ENCODE measurements at regions not wholly inside any gene's neighbourhood (a gene's known extent, or its start where the extent isn't known, plus 50 kb on each side); places are given as distances from the start of the nearest gene placed in this dataset.

DNA sequence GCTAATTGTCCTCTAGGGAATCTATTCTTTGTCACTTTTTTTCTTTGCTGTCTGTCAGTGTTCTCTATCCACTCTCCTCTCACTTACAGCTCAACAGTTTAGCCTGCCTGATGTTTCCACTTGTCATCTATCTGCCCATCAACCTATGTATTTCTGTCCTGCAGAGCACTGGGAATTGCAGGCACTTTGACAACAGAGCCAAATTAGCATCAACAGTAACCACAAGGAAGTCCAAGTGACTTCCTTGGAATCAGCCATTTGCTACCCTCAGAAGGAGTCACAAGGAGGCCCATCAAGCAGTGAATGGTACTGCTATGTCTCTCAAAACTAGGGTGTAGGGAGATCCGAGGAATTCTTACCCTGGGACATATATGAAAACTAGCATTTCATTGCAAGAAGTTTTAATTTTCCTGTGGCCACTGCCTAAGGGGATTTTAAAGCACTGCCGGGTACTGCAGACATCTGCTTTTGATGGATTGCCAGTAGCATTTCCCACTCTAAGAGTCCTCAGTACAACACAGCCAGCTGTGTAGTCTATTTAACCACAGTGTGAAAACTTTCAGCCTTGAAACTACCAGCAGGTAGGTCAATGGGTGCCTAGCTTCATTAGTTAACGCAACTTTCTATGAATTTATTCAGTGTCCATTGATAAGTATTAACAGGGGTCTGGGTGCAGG, 898.8 kb downstream of the NTRK3 start:
- DNase-seq (ENCODE audit: low spot score): no peak

DNA sequence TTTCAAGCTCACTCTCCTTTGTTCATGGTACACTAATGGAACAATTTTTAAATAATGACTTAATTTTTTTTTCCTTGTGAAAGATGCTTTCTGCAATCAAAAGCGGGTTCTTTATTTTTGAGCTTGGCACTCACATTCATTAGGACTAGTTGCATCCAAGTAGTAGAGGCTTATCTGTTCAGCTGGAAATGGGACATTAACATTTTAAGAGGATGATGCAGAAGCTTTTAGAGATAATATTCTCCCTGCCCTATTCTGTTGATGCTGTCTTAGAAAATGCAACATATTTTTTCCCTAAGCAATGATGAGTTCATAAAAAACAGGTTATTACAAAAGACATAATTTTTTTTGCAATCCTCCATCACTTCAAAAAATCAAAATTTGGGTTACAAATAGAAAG, 900.6 kb downstream of the NTRK3 start:
- no peak for DNase-seq (ENCODE audit: low spot score)

GRCh38 chr15:87354661-87355410, 901.7 kb downstream of the NTRK3 start:
- DNase-seq (ENCODE audit: low spot score): no peak

DNA sequence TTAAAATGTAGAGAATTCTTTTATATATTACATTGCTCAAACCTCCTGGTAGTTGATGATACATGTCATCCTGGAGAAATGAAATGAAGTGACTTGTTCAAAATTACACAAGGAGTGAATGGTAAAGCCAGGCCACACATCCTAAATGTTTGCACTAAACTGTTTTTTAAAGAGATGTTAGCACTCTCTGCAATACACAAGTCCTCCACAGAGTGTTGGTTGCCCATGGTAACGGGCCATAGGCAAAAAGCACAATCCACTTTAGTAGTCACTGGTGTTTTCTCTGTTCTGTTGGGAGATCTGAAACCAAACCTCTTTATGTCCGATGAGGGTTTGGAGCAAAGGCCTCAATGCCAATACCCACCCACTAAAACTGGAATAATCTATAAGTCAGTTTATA, 907.4 kb downstream of the NTRK3 start:
- no peak for DNase-seq (ENCODE audit: low spot score)

DNA sequence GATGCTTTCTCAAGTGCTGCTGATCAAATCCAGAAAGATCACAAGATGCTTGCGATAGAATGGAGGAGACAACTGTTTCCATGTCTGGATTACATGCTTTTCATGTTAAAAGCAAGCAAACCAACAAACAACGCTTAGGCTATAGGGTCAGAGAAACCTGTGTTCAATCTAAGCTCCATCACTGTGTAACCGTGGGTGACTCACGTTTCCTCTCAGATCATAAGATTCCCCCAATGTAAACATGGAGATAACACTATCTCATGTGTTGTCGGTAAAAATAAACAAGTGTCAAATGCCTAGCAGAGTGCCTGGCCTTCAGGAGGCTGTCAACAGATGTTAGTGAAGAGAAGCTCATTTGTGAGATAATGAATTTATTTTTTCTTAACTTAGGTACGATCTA, 907.8 kb downstream of the NTRK3 start:
- DNase-seq (ENCODE audit: low spot score): no peak

- no peak for DNase-seq (ENCODE audit: low spot score)
These were observed 908.6 kb downstream of the NTRK3 start for GRCh38 chr15:87347806-87348515.

- DNase-seq (ENCODE audit: low spot score): no peak
These were observed 910.6 kb downstream of the NTRK3 start for GRCh38 chr15:87345961-87346360.

DNA sequence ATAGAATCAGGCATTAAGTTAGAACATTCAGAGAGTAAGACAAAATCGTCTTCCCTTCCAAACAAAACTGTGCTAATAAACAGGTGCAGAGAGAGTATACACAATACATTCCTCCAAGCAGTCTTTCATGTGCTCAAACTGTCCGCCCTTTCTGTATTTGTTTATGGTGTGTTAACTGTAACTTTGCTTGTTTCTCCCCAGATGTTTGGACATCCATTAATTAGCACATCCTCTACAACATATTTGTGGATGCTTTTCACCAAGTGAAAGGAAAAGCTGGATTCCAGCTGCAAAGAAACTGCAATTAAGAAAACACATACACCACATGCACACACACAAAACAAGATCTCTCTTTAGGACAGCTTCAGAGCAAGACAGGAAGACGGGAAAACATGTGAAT, 912.6 kb downstream of the NTRK3 start:
- no peak for DNase-seq (ENCODE audit: low spot score)

GRCh38 chr15:87340370-87340769, 916.2 kb downstream of the NTRK3 start:
- DNase-seq (ENCODE audit: low spot score): no peak

DNA sequence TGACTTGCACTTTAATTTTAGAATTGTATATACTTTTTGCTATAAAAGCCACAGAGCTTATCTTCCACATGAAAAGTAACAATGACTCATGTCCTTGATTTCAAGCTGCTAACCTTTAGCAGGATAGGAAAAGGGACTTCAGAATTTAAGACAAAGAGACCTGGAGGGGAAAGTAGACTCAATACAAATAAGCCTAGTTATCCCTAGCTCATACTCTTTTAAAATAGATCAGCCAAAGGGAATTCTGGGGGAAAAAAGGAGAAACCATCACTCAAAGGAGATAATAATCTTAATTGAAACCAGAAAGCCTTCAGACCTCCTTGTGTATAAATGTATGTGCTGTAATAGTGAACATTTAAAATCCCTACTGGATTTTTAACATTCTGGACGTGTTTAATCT, 930.3 kb downstream of the NTRK3 start:
- no peak for DNase-seq (ENCODE audit: low spot score)

- DNase-seq (ENCODE audit: low spot score): no peak
These were observed 933.7 kb downstream of the NTRK3 start for GRCh38 chr15:87322870-87323269.

- no peak for DNase-seq (ENCODE audit: low spot score)
These were observed 934.3 kb downstream of the NTRK3 start for GRCh38 chr15:87322265-87322664.

DNA sequence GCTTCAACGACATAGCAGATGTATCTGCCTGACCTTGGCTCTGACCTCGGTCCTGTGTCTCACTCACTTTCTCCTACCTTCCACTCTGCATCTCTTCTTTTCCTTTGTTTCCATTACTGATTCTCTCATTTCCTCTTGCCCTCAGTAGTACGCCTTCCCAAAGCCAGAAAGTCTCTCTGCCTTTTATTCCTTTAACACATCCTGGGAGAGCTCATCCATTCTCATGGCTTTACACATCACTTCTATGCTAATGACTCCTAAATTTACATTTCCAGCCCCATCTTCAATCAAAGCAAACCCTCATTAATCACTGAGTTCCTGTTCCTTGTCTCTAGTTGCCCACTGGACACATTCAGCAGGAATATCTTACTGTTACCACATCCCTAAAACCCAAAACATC, 938.6 kb downstream of the NTRK3 start:
- no peak for DNase-seq (ENCODE audit: low spot score)

DNA sequence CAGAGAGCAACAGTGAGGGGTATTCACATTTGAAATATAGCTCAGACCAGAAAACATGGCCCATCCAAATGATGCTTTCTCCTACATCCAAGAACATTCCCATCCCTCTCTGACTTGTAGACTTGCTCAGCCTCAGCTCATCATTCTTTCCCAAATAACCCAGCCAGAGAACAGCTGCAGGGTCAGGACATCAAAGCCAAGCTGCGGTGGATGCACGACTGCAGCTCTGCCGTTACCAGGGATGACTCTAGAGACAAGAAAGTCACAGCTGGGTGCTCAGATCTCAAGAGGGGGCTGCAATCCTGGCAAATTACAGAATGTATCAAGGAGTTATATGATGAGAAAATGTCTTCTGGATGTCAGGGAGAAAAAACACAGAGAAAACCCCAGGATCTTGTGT, 944.3 kb downstream of the NTRK3 start:
- DNase-seq (ENCODE audit: low spot score): no peak

DNA sequence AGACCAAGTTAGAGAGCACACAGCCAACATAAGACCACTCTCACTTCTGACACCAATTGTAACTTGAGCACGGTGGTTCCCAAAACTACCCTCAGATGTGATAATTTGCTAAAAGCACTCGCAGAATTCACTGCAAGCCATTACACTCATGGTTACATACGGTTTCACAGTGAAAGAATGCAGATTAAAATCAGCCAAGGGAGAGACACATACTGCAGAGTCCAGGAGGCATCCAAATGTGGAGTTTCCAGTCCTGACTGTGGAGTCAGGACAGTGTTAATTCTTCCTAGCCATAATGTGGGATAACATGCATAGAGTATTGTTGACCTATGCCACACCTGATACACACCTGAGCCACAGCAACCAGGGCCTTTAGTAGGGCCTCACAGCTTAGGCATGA, 956.4 kb downstream of the NTRK3 start:
- no peak for DNase-seq (ENCODE audit: low spot score)

GRCh38 chr15:87294854-87295253, 961.7 kb downstream of the NTRK3 start:
- DNase-seq (ENCODE audit: low spot score): no peak

DNA sequence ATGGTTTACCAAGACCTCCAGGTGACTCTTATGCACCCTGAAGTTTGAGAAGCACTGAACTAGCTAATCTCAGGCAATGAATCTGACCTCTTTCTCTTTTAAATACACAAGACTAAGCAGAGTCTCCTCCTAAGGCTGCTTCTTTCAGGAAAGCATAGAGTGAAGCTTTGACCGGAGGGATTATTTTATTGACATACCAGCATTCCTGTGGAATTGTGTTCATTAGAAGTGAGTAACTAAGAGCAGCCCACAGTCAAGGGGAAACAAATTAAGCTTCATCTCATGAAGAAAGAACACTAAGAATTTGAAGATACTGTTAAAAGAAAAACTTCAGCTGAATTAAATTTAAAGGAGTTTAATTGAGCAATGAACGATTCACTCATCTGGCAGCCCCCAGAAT, 963.5 kb downstream of the NTRK3 start:
- DNase-seq (ENCODE audit: low spot score): no peak

DNA sequence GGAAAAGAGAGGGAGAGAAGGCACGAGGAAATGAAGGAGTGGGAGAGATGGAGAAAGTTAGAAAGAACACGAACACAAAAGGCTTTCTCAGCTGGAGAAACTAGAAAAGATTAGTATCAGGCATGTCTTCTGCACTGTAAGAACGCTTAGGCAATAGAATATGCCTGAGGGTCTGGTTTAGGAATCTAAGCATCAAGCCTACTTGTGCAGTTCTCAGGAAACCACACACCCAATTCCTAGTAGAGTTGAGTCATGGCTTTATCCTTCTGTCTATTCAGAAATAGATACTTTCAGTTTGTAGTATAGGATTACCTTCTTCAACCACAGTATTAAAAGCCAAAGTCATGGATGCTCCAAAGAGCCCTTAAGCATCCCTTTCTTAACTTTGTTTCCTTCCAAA, 969.4 kb downstream of the NTRK3 start:
- DNase-seq (ENCODE audit: low spot score): no peak

GRCh38 chr15:87269566-87269965, 987.0 kb downstream of the NTRK3 start:
- no peak for DNase-seq (ENCODE audit: low spot score)

DNA sequence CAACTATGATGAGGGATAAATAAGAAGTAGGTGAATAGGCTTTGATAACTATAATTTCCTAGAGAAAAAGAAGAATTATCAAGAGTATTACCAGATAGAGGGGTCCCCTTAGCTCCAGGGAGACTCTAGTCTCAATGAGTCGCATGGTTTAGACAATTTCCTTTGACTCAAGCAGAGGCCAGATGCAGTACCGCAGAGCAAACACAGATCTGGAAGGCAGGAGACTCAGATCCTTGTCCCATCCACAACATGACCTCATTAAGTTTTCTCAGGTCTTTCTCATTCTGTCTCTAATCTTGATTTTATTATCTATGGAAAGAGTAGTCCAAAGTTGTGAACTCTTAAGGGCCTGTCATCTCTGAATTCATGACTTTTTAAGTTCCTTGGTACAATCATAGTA, 987.9 kb downstream of the NTRK3 start:
- no peak for DNase-seq (ENCODE audit: low spot score)

GRCh38 chr15:87267798-87268197, 988.7 kb downstream of the NTRK3 start:
- no peak for DNase-seq (ENCODE audit: low spot score)

- DNase-seq (ENCODE audit: low spot score): no peak
These were observed 992.7 kb downstream of the NTRK3 start for GRCh38 chr15:87263871-87264270.

DNA sequence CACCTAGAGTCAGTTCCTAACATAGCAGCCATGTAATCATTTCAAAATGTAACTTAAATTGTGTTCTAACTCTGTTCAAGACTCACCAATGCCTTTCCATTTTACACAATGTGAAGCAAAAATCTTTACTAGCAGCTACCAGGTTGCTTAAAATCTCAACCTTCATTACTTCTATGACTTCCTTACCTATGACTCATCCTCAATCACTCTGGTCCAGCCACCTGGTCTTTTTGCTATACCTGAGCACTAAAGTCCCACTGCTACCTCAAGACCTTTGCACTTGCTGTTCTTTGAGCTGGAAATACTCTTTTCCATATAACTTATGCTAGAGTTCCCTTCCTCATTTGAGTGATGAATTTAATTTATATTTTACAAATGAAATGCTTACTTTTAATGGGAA, 993.2 kb downstream of the NTRK3 start:
- no peak for DNase-seq (ENCODE audit: low spot score)

Data from LoVo (cell line).